ENCODE measurements at regions not wholly inside any gene's neighbourhood (a gene's known extent, or its start where the extent isn't known, plus 50 kb on each side); places are given as distances from the start of the nearest gene placed in this dataset.

GRCh38 chr1:75083223-75083622, 51.0 kb upstream of the LHX8 start:
- no peak overlapping the region for H3K4me3 ChIP-seq (ENCODE audit: low read depth in 1 of 2, low read length in 2 of 2)
- H3K9me3 ChIP-seq (ENCODE audit: control insufficient read depth in 1 of 2, low read length in 2 of 2), result no peaks in the 10 kb centered on the region

DNA sequence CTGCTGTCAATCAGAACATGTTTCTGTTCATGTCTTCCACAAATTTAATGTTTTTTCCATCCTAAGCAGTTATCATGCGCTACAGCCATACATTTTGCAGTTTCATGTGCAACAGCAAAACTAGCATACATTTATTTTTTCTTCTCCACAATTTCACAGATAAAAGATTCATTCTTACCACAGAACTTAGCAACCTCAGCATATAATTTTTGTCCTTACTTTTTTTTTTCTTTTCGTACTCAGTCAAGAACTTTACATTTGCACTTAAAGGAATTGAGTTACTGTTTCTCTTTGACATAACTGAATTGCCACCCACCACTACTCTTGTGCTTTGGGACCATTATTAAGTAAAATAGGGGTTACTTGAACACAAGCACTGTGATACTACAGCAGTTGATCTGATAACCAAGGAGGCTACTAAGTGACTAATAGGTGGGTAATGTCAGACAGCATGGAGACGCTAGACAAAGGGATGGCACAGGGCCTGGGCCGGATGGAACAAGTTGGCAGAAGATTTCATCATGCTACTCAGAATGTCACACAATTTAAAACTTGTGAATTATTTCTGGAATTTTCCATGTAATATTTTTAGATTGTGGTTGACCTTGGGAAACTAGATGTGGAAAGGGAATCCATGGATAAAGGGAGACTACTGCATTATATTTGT, 50.2 kb upstream of the LHX8 start:
- no peak overlapping the region for H3K27ac ChIP-seq (ENCODE audit: low read length)
- H3K36me3 ChIP-seq (ENCODE audit: control insufficient read depth in 1 of 2, insufficient read depth in 2 of 2, low read length in 2 of 2), result no peaks in the 10 kb centered on the region
- no peaks in the 10 kb centered on the region for H3K4me1 ChIP-seq (ENCODE audit: control insufficient read depth in 1 of 2, insufficient read depth in 2 of 2, low read length in 2 of 2)
- no peaks in the 10 kb centered on the region for H3K9me3 ChIP-seq (ENCODE audit: control insufficient read depth in 1 of 2, low read length in 2 of 2)
- H3K4me3 ChIP-seq (ENCODE audit: low read depth in 1 of 2, low read length in 2 of 2), result no peak overlapping the region
- H3K27me3 ChIP-seq (ENCODE audit: low read depth, low read length), result no peaks in the 10 kb centered on the region

More at GRCh38 chr1:75083223-75083622, 51.0 kb upstream of the LHX8 start:
- Histone ChIP-seq H3K27me3 (ENCODE audit: low read depth, low read length) (no peaks in the 10 kb centered on the region), H3K4me1 (ENCODE audit: control insufficient read depth in 1 of 2, insufficient read depth in 2 of 2, low read length in 2 of 2) (no peaks in the 10 kb centered on the region), H3K36me3 (ENCODE audit: control insufficient read depth in 1 of 2, insufficient read depth in 2 of 2, low read length in 2 of 2) (no peaks in the 10 kb centered on the region), H3K27ac (ENCODE audit: low read length) (no peak overlapping the region)

Data from muscle layer of duodenum (tissue), 2 donors.